ENCODE measurements at regions not wholly inside any gene's neighbourhood (a gene's known extent, or its start where the extent isn't known, plus 50 kb on each side); places are given as distances from the start of the nearest gene placed in this dataset.
"Not testable (repeated sequence)": the region's sequence is repeated elsewhere in the genome, so short reads cannot be mapped to it uniquely, and the experiment has no call there.

GRCh38 chr10:32141018-32141807 is 85.0 kb upstream of the KIF5B start:
- DNase-seq (ENCODE audit: low read depth, low spot score), result no peak

DNA sequence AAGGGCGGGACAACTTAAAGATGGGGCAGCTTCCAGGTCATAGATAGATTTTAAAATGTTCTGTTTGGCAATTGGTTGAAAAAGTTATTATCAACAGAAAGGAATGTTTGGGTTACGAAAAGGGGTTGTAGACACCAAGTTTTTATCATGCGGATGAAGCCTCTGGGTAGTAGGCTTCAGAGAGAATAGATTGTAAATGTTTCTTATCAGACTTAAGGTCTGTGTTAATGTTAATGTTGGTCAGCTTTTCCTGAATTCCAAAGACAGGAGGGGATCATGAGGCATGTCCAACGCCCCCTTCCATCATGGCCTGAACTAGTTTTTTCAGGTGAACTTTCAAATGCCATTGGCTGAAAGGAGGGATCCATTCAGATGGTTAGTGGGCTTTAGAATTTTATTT is 84.2 kb upstream of the KIF5B start:
- DNase-seq (ENCODE audit: low read depth, low spot score), result no peak

DNA sequence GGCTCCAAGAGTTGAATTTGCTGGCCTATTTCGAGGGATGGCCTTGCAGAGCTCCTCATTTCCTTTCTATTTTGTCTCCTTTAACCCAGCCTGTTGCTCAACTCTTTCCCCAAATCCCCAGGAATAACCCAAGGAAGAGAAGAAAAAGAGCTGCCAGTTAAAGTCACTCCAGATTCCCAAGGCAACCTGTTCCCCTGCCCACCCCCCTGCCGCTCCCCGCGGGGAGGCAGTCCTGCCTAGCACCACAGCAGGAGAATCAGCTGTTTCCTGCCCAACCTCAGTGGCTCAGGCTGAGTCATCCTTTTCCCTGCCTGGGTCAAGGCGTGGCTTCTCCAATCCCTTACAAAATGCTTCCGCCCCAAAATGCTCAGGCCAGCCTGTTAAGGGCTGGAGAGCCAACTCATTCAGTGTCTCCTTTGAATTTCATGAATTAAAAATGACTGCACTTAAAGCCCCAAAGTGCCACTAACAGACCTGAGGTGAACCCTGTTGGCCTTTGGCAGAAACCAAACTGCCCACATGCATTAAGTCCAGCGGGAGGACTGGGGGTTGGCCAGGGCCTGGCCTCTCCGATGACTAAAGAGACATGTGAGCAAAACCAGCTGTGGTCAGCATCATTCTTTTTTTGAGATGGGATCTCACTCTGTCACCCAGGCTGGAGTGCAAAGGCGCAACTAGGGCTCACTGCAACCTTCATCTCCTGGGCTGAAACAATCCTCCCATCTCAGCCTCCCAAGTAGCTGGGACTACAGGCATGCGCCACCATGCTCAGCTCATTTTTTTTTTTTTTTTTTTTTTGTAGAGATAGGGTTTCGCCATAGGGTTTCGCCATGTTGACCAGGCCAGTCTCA is 83.2 kb upstream of the KIF5B start:
- DNase-seq (ENCODE audit: low read depth, low spot score), result peak; percentile 93

- not testable (repeated sequence) for DNase-seq (ENCODE audit: low read depth, low spot score)
These were observed 80.7 kb upstream of the KIF5B start for GRCh38 chr10:32136927-32137326.

- DNase-seq (ENCODE audit: low read depth, low spot score), result not testable (repeated sequence)
These were observed 79.6 kb upstream of the KIF5B start for GRCh38 chr10:32135796-32136195.

DNA sequence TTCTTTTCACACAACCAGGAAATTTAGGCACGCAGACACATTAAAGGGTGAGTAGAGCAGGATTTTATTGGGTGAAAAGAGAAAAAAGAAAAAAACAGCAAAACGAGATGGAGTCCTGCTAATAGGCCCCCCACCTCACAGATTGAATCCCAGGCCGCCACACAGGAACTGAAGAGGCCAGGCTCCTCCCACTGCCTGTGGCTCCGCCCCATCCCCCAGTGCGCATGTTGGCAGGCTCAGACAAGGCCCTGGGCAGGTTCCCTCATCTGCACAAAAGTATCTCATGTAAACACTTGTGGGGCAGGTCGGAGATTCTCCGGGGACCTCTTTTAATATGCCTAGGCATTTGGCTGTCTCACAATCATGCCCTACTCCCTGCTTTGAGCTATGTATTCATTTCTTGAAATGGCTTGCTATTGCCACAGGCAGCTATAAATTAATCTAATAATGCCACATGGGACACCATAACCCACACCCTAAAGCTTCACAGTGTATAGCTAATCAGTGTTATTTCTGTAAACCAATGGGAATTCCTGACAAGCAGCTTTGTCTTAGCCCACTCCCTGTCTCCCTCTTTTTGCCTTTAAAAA is 76.2 kb upstream of the KIF5B start:
- no peak for DNase-seq (ENCODE audit: low read depth, low spot score)

DNA sequence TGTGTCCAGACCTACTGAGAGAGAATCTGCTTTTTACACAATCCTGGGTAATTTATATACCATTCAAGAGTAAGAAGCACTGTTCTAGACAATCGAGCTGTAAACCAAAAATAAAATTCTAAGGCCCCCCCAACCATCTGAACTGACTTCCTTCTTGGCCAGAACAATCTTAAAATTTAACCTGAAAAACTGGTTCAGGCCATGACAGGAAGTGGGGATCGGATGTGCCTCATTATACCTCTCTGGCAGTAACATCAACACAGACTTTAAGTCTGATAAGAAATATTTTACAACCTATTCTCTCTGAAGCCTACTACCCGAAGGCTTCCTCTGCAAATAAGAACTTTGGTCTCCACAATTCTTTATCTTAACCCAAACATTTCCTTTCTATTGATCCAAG is 75.2 kb upstream of the KIF5B start:
- no peak for DNase-seq (ENCODE audit: low read depth, low spot score)

GRCh38 chr10:32130788-32131187 is 74.6 kb upstream of the KIF5B start:
- no peak for DNase-seq (ENCODE audit: low read depth, low spot score)

- DNase-seq (ENCODE audit: low read depth, low spot score), result no peak
These were observed 68.8 kb upstream of the KIF5B start for GRCh38 chr10:32125023-32125422.

- no peak for DNase-seq (ENCODE audit: low read depth, low spot score)
These were observed 66.8 kb upstream of the KIF5B start for GRCh38 chr10:32123021-32123420.

DNA sequence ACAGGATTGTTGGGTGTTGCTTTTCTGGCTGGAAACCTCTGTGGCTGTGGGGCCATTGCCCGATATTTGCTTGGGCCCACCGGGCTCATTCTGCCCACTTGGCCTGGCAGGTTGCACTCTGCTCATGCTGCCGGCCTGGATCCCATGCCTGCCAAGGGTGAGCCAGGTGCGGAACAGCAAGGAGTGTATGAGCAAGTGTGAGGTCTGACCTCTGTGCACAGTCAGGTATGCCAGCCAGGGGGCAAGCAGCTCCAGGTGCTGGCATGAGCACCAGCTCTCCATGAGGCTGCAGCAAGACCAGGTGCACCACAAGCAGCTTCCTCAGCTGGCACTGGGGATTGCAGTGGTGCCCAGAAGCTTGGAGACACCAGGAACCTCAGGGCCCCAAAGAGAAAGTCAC is 65.4 kb upstream of the KIF5B start:
- no peak for DNase-seq (ENCODE audit: low read depth, low spot score)

DNA sequence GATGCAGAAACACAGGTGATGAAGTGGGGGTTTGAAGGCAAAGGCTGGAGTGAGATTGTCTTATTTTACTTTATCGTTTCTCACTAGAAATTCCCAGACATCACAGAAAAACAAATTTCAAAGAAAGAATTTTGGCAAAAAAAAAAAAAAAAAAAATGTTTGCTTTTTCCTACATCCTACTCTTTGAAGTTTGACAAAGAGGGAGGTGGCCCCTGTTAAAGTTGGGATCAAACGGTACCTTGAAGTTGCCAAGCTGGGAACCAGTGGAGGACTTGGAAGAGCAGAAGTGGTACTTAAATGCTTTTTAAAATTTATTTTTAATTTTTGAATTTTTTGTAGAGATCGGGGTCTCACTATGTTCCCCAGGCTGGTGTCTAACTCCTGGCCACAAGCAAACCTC is 63.9 kb upstream of the KIF5B start:
- no peak for DNase-seq (ENCODE audit: low read depth, low spot score)

DNA sequence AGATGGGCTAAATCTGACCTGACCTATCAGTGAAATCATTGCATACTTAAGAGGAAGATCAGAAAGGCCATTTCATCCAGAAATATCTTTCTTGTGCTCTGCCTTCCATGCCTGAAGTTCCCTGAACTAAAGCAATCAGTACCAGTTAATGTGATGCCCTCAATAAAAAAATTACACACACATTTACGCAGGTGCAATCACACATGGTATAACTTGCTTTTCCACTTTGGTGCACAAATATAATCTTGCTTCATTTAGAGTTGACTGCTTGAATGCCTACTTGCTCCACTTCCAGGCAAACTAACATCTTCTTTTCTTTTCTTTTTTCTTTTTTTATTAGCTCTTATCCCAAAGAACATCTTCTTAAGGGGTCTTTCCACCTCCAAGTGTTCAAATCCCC is 58.3 kb upstream of the KIF5B start:
- DNase-seq (ENCODE audit: low read depth, low spot score), result no peak

GRCh38 chr10:32112055-32112454 is 55.8 kb upstream of the KIF5B start:
- DNase-seq (ENCODE audit: low read depth, low spot score), result no peak

DNA sequence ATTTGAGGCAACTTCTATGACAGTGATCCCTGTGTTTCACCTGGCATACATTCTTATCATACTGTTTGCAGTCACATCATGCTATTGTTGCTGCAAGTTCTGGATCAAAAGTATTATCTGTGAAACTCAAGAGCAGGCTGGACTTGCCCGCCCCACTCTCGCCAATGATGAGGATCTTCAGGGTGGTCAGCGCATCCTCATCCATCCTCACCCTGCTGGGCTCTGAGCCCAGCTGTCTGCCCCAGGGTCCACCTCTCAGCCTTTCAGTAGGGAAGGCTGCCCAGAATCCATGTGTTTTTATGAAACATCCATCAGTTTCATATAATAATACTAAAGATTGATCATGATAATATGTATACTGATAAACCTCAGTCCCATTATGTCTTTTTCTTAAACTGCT is 55.4 kb upstream of the KIF5B start:
- no peak for DNase-seq (ENCODE audit: low read depth, low spot score)

- DNase-seq (ENCODE audit: low read depth, low spot score), result no peak
These were observed 54.6 kb upstream of the KIF5B start for GRCh38 chr10:32110790-32111189.

GRCh38 chr10:32109603-32110002 is 53.4 kb upstream of the KIF5B start:
- DNase-seq (ENCODE audit: low read depth, low spot score), result no peak

Measured in smooth muscle cell of the brain vasculature (primary cell).